AG04450 (cell line): ENCODE measurements at regions not wholly inside any gene's neighbourhood (a gene's known extent, or its start where the extent isn't known, plus 50 kb on each side); places are given as distances from the start of the nearest gene placed in this dataset.

Source experiments
- CTCF ChIA-PET: fragments of 300-600, 350-600 bp; formaldehyde crosslinking; extraction: SDS; loops from one replicate; lab custom pipeline; 2022; ENCODE audit warnings: antibody characterized with exemption, inconsistent platforms; lab: Charles Lee
- POLR2A ChIA-PET: fragments of 350-600 bp; formaldehyde crosslinking; extraction: SDS; loops from one replicate; lab custom pipeline; 2021; ENCODE audit warnings: antibody characterized with exemption, inconsistent platforms; lab: Yijun Ruan, JAX
- DNase-seq: peaks from one replicate; pipeline ENCODE4 v3.0.0-alpha.2; 2011; ENCODE audit warnings: low read depth, low spot score
- H3K27ac ChIP-seq: one replicate; pipeline ENCODE4 v1.5.1; 2012; ENCODE audit warnings: low read depth, low read length, control low read depth
- H3K27me3 ChIP-seq: one replicate; pipeline ENCODE4 v1.6.0; 2012; ENCODE audit warnings: low read length; ENCODE audit not compliant: control insufficient read depth, insufficient read depth
- H3K4me3 ChIP-seq: 2 replicates; pipeline ENCODE4 v1.5.1; 2011; ENCODE audit warnings: mild to moderate bottlenecking, low read depth, low read length, control low read depth
- H3K9me3 ChIP-seq: 2 replicates; pipeline ENCODE4 v1.5.1; 2012; ENCODE audit warnings: low read length; ENCODE audit not compliant: control insufficient read depth, insufficient read depth
- TF ChIP-seq, protein P1 (sequence below): IDR thresholded peaks from 2 replicates; pipeline ENCODE4 v1.5.1; 2011; ENCODE audit warnings: low read depth, low read length, control low read depth, inconsistent platforms

DNA sequence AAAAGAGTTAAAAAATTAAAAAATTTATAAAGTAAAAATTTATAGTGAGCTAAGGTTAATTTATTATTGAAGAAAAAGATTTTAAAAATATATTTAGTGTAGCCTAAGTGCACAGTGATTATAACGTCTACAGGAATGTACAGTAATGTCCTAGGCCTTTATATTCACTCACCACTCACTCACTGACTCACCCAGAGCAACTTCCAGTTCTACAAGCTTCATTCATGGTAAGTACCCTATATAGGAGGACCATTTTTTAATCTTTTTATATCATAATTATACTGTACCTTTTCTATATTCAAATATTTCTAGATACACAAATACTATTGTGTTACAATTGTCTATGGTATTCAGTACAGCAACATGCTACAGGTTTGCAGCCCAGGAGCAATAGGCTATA, 1623.2 kb downstream of the RPA4 start:
- ChIA-PET CTCF (no interaction called here), POLR2A (no interaction called here)
- Histone ChIP-seq H3K4me3 (no peak overlapping the region), H3K27me3 (no peaks in the 10 kb centered on the region), H3K9me3 (no peaks in the 10 kb centered on the region), H3K27ac (no peak overlapping the region)
- DNase-seq, result no peak
- TF ChIP-seq, protein P1, sequence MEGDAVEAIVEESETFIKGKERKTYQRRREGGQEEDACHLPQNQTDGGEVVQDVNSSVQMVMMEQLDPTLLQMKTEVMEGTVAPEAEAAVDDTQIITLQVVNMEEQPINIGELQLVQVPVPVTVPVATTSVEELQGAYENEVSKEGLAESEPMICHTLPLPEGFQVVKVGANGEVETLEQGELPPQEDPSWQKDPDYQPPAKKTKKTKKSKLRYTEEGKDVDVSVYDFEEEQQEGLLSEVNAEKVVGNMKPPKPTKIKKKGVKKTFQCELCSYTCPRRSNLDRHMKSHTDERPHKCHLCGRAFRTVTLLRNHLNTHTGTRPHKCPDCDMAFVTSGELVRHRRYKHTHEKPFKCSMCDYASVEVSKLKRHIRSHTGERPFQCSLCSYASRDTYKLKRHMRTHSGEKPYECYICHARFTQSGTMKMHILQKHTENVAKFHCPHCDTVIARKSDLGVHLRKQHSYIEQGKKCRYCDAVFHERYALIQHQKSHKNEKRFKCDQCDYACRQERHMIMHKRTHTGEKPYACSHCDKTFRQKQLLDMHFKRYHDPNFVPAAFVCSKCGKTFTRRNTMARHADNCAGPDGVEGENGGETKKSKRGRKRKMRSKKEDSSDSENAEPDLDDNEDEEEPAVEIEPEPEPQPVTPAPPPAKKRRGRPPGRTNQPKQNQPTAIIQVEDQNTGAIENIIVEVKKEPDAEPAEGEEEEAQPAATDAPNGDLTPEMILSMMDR, result no peak

DNA sequence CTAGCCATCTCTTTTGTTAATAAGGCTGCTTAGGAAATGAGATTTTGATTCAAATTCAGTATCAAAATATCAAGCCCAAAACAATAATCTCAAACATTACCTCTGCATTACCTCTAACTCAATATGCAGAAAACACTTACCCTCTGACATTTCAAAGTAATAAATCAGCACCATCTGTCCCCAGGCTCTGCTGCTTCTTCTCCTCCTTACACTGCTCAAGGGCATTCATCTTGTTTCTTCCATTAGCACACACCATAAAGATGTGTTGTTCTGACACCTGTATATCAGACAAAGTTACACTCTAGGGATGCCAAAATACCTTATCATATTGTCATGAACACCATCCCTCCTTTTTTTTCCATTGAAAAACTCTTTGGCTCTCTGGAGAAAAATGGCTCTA, 1630.3 kb downstream of the RPA4 start:
- H3K9me3 ChIP-seq, result no peaks in the 10 kb centered on the region
- POLR2A ChIA-PET, result no interaction called here
- H3K4me3 ChIP-seq, result no peak overlapping the region
- DNase-seq, result no peak
- no peak overlapping the region for H3K27ac ChIP-seq
- CTCF ChIA-PET, result no interaction called here
- TF ChIP-seq, protein P1, result no peak
- no peaks in the 10 kb centered on the region for H3K27me3 ChIP-seq

DNA sequence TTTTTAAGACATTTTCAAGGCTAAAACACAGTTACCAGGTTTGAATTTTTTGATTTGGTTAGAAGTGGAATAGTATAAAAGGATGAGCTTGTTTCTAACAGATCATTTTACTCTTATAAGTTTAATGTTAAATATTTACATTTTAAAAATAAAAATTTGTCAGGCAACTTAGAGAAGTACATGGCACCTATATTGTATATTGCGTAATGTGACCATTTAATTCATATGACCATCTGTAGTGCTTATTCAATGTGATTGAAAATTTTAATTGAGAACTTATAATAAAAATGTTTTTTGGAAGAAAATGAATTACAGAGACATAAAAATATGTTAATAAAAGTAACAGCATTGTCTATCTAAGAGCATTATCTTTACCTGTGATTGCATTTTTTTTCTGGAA, 1632.4 kb downstream of the RPA4 start:
- Histone ChIP-seq H3K4me3 (no peak overlapping the region), H3K9me3 (no peaks in the 10 kb centered on the region), H3K27me3 (no peaks in the 10 kb centered on the region), H3K27ac (no peak overlapping the region)
- no peak for DNase-seq
- CTCF ChIA-PET, result no interaction called here
- TF ChIP-seq, protein P1, result no peak
- POLR2A ChIA-PET, result no interaction called here

DNA sequence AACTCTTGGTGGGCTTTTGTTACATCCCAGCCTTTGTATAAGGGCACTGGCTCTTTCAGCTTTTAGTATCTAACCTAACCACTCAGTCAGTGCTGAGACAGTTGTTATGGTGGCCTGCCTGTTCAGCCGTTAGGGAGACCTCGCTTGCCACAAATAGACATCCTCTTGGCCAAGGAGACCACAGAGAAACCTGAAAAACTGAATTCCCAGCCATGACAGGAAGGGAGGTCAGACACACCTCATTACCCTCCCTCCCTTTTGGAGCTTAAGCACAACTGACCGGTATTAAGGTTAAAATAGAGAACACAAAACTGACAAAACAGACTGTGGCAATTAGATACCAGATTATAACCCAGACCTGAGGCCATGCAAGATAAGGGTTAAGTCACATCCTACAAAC, 1639.3 kb downstream of the RPA4 start:
- DNase-seq, result no peak
- ChIA-PET CTCF (no interaction called here), POLR2A (no interaction called here)
- Histone ChIP-seq H3K27me3 (no peaks in the 10 kb centered on the region), H3K4me3 (no peak overlapping the region), H3K27ac (no peak overlapping the region), H3K9me3 (no peaks in the 10 kb centered on the region)
- TF ChIP-seq, protein P1, result no peak

DNA sequence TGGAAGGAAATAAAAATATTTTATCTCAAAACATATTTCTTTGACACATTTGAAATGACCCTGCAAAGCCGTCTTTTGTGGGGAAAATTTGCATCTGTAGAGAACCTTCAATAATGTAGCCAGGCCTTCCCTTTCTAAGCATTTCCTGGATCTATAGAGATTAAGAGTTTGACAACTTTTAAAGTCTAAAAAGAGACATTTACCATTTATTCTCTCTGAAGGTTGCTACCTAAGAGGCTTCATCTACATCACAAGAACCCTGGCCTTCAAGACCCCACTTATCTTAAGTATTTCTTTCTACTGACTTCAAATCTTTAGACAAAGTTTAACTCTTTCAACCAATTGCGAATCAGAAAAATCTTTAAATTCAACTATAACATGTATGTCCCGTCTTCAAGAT, 1639.8 kb downstream of the RPA4 start:
- no peak overlapping the region for H3K4me3 ChIP-seq
- ChIA-PET POLR2A (no interaction called here), CTCF (no interaction called here)
- H3K9me3 ChIP-seq, result no peaks in the 10 kb centered on the region
- H3K27ac ChIP-seq, result no peak overlapping the region
- TF ChIP-seq, protein P1, result no peak
- no peaks in the 10 kb centered on the region for H3K27me3 ChIP-seq
- no peak for DNase-seq
